Esophagus muscularis mucosa (tissue), 4 donors: ENCODE measurements at regions not wholly inside any gene's neighbourhood (a gene's known extent, or its start where the extent isn't known, plus 50 kb on each side); places are given as distances from the start of the nearest gene placed in this dataset.
A peak's percentile ranks its signal among the peaks of the same experiment; 100 is the strongest.

ENCODE experiments used
- DNase-seq: peaks from one replicate; pipeline ENCODE4 v3.0.0-alpha.2; 2017; ENCODE audit errors: extremely low spot score
- H3K27ac ChIP-seq, 4 donors: fragments of 200-600 bp; sonication (generic); replicated peaks in 1 of 4; 1 replicate in 3 of 4; 2 replicates in 1 of 4; pipeline ENCODE4 v1.5.1; 2016 to 2019; ENCODE audit warnings: mild to moderate bottlenecking in 1 of 4
- H3K27me3 ChIP-seq, 4 donors: fragments of 200-600 bp; sonication (generic); one replicate each; pipeline versions ENCODE4 v1.5.1 to v1.6.0; 2016 to 2019
- H3K36me3 ChIP-seq, 4 donors: fragments of 200-600 bp; sonication (generic); one replicate each; pipeline ENCODE4 v1.5.1; 2016 to 2019
- H3K4me1 ChIP-seq, 4 donors: fragments of 200-600 bp; sonication (generic); one replicate each; pipeline ENCODE4 v1.5.1; 2016 to 2019
- H3K4me3 ChIP-seq, 4 donors: fragments of 200-600 bp; sonication (generic); 1 replicate in 2 of 4; 2 replicates in 2 of 4; pipeline ENCODE4 v1.5.1; 2016 to 2019; ENCODE audit warnings: mild to moderate bottlenecking in 4 of 4, moderate library complexity in 1 of 4
- H3K9me3 ChIP-seq, 4 donors: fragments of 200-600 bp; sonication (generic); 1 replicate in 3 of 4; 2 replicates in 1 of 4; pipeline ENCODE4 v1.5.1; 2016 to 2019
- EP300 ChIP-seq: sonication (generic); formaldehyde crosslinking; IDR thresholded peaks from one replicate; pipeline ENCODE4 v1.6.1; 2017; ENCODE audit warnings: antibody characterized with exemption
- POLR2A ChIP-seq: fragments of 450-650 bp; IDR thresholded peaks from one replicate; pipeline ENCODE4 v1.6.1; 2017; ENCODE audit warnings: antibody characterized with exemption, moderate library complexity, mild to moderate bottlenecking, low read depth
- POLR2AphosphoS5 ChIP-seq, 2 donors: sonication (generic); formaldehyde crosslinking; IDR thresholded peaks; one replicate each; pipeline ENCODE4 v1.6.1; 2017; ENCODE audit warnings: antibody characterized with exemption in 2 of 2
- WGBS: methylation state at CpG from one replicate; pipeline ENCODE4 v1.1.5; 2018; 5-methylcytosine and 5-hydroxymethylcytosine counted together
- intact Hi-C: fragments of 100-400 bp; cut with DNase I; formaldehyde crosslinking; loops from one replicate; pipeline ENCODE4 v1.15.1; 2023
- small RNA-seq, 3 donors: library from RNA; depleted of rRNA; stranded (forward); fragments of <200 nt; gene quantifications; one replicate each; pipeline ENCODE3, GENCODE V24; 2016
- TF ChIP-seq, protein P1 (sequence below), 3 experiments: fragments of 200-600 bp in 2 of 3; fragments of 450-650 bp in 1 of 3; sonication (generic) in 2 of 3; IDR thresholded peaks; one replicate each; pipeline ENCODE4 v1.5.1; 2017 to 2019; ENCODE audit warnings: antibody characterized with exemption in 3 of 3, mild to moderate bottlenecking in 2 of 3, moderate library complexity in 1 of 3

DNA sequence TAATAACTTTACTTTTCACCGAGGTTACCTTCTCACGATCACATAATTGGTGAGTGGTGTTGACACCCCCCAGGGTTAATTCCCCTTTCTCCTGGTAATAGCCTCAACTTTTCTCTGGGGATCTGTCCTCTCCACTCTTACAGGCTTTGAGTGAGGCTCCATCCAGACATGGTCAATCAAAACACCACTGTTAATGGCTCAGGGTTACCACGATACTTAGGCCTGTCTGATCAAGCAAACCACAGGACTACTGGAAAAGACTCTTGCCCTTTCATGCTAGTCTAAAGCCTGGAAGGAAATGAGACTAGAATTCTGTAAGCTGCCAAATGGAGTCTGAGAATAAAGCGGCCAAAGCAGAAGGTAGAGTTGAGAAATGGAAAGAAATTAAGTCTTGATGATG lies 56.5 kb upstream of the STT3B start:
- WGBS: 95% methylated on average over 4 of the region's 4 CpGs
- no peaks in the 10 kb centered on the region for H3K36me3 ChIP-seq
- no peaks in the 10 kb centered on the region for H3K27me3 ChIP-seq
- no peak for TF ChIP-seq POLR2AphosphoS5 (IDR thresholded peaks at IDR 0.05)
- TF ChIP-seq POLR2A: no peak
- no peak for TF ChIP-seq EP300
- TF ChIP-seq, protein P1, sequence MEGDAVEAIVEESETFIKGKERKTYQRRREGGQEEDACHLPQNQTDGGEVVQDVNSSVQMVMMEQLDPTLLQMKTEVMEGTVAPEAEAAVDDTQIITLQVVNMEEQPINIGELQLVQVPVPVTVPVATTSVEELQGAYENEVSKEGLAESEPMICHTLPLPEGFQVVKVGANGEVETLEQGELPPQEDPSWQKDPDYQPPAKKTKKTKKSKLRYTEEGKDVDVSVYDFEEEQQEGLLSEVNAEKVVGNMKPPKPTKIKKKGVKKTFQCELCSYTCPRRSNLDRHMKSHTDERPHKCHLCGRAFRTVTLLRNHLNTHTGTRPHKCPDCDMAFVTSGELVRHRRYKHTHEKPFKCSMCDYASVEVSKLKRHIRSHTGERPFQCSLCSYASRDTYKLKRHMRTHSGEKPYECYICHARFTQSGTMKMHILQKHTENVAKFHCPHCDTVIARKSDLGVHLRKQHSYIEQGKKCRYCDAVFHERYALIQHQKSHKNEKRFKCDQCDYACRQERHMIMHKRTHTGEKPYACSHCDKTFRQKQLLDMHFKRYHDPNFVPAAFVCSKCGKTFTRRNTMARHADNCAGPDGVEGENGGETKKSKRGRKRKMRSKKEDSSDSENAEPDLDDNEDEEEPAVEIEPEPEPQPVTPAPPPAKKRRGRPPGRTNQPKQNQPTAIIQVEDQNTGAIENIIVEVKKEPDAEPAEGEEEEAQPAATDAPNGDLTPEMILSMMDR (IDR thresholded peaks at IDR 0.05): no peak
- H3K4me3 ChIP-seq: no peak overlapping the region
- intact Hi-C loops: no loop called here
- peak; percentile 29 for DNase-seq
- H3K27ac ChIP-seq: no peak overlapping the region
- no peaks in the 10 kb centered on the region for H3K4me1 ChIP-seq
- no peaks in the 10 kb centered on the region for H3K9me3 ChIP-seq

DNA sequence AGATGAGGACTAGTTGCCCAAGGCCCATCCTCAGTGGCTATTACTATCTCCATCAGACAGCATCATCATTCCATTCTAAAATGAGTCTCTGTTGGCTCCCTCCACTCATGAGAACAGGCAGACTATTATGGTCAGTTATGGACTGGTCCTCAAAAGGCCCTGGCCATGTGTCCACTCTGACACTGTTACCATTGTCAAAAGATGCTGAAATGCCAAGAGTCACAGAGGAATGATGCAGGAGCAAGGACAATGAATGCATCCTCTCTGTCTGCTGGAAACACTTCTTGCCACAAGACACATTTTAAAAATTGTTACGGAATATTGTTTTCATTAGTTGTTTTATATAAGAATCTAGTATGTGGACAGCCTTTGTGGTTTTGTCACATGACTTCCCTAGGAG lies 53.3 kb upstream of the STT3B start:
- H3K9me3 ChIP-seq: no peaks in the 10 kb centered on the region
- no peak for DNase-seq
- no peaks in the 10 kb centered on the region for H3K36me3 ChIP-seq
- no peaks in the 10 kb centered on the region for H3K4me1 ChIP-seq
- H3K27me3 ChIP-seq: no peaks in the 10 kb centered on the region
- H3K27ac ChIP-seq: no peak overlapping the region
- WGBS: 100% methylated on average over 1 of the region's 1 CpG
- H3K4me3 ChIP-seq: no peak overlapping the region
- intact Hi-C loops: no loop called here
- TF ChIP-seq POLR2A (no peak), EP300 (no peak)
- TF ChIP-seq, protein P1 (IDR thresholded peaks at IDR 0.05): no peak

DNA sequence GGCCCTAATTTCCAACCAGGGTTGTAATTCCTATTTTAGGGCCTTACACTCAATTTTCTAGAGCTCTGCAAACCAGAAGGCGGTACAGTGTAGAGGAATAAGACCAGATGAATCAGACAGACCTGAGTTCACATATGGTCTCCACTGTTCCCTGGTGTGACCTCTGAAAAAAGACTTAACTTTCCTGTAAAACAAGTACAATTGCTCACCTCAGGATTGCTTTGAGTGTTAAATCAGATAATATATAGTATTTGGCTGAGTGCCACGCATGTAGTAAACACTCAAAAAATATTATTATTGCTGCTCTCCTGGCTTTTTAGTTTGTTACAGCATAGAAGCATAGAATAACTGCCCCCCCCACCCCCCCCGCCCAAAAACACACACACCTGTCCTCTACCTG lies 51.0 kb upstream of the STT3B start:
- Histone ChIP-seq H3K9me3 (no peaks in the 10 kb centered on the region), H3K27ac (no peak overlapping the region), H3K27me3 (no peaks in the 10 kb centered on the region), H3K36me3 (no peaks in the 10 kb centered on the region), H3K4me1 (no peaks in the 10 kb centered on the region), H3K4me3 (no peak overlapping the region)
- DNase-seq: peak; percentile 8
- WGBS: 94% methylated on average over 3 of the region's 3 CpGs
- TF ChIP-seq POLR2AphosphoS5 (IDR thresholded peaks at IDR 0.05): no peak
- TF ChIP-seq, protein P1 (IDR thresholded peaks at IDR 0.05): no peak
- no peak for TF ChIP-seq POLR2A
- TF ChIP-seq EP300: no peak
- intact Hi-C loops: no loop called here

DNA sequence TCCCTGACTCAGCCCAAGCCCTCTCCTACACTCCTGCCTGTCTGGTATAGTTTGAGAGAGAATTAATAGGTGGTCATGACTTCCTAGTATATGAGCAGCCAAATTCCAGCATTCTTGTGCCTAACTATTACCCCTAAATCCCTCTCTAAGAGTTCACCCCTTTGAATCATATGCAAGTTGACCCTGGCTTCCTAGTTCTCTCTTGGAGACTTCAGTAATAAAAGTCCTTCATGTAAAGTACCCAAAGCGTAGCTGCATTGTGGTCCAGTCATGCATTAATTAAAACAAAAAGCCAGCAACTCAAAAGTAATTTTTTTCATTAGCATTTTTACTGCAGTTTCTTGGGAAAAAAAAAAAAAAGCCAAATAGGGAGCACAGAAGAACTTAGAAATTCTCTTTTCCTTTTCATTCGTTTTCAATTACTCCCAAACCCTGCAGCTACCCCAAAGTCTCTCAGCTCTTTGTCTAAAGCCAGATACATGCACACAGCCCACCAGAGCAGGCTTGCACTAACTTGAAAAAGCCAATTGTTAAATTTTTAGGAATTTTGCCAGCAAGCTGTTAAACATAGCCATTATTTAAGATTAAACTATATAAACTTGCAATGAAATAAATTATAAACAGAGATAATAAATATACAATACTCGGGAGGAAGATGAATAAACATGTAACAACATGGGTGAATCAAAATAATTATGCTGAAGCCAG lies 50.1 kb upstream of the STT3B start:
- Histone ChIP-seq H3K27ac (no peak overlapping the region), H3K9me3 (no peaks in the 10 kb centered on the region), H3K4me3 (no peak overlapping the region), H3K4me1 (no peaks in the 10 kb centered on the region), H3K36me3 (no peaks in the 10 kb centered on the region), H3K27me3 (no peaks in the 10 kb centered on the region)
- intact Hi-C loops: no loop called here
- TF ChIP-seq, protein P1 (IDR thresholded peaks at IDR 0.05): no peak
- TF ChIP-seq POLR2A (no peak), EP300 (no peak)
- 72% methylated on average over 3 of the region's 3 CpGs for WGBS
- DNase-seq: peak; percentile 10

Small RNAs in the stretch of these regions (small RNA-seq; reads per million reads assigned to genes)
- gene MIR466: 0 reads per million in 3 donors
- gene RNA5SP127: 0 reads per million in 3 donors
